ENCODE measurements at regions not wholly inside any gene's neighbourhood (a gene's known extent, or its start where the extent isn't known, plus 50 kb on each side); places are given as distances from the start of the nearest gene placed in this dataset.

- DNase-seq (ENCODE audit: low spot score) = no peak
These were observed 115.0 kb downstream of the BTG1 start for GRCh38 chr12:92030618-92031017.

DNA sequence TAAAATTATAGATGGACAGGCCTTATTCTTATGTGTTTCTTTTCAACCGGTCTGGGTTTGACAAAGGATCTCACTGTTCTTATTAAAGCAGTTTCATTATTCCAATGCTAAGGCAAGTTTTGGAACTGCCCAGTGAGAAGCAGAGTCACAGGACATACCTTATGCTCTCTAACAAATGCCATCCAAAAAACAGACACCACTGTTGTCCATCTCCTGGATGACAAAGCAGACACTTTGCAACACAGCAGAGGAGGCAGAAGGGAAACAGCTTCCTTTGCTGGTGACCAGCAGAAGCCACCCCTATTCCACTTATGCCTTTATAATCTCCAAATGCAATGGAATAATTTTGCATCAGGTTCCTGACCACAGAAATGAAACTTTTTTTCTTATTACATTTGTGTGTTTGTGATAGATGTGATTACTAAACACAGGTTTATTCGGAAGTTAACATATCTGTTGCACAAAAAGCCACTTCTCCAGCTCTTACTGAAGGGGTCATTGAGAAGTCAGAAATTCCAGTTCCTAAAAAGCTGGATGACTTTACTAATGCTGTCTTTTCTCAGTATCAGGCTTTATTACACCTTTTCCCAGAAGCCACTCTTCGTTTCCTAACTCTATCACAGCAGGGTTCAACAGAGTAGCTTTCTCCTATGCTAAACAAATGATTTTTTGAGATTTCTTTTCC lies 115.6 kb downstream of the BTG1 start:
- no peak for DNase-seq (ENCODE audit: low spot score)

DNA sequence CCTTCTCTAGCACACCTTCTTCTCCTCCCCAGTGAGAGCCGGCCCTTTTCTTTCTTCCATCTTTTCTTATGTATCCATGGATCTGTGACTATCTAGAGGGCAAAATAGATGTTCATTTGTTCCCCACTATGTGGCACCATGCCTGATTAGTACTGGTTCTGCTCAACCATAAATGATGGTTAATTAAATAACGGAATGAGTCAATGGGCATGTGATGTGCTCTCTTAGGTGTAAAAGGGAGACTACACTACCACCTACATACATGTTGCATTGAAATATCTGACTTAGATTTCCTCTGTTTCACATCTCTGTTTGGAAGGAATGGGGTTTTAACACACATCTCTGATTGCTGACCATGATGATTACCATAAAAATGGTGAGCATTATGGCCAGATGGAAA lies 116.5 kb downstream of the BTG1 start:
- DNase-seq (ENCODE audit: low spot score) = no peak

GRCh38 chr12:92028441-92028709 lies 117.3 kb downstream of the BTG1 start:
- DNase-seq (ENCODE audit: low spot score) = no peak

- no peak for DNase-seq (ENCODE audit: low spot score)
These were observed 117.8 kb downstream of the BTG1 start for GRCh38 chr12:92027701-92028440.

- DNase-seq (ENCODE audit: low spot score) = no peak
These were observed 118.4 kb downstream of the BTG1 start for GRCh38 chr12:92027243-92027642.

DNA sequence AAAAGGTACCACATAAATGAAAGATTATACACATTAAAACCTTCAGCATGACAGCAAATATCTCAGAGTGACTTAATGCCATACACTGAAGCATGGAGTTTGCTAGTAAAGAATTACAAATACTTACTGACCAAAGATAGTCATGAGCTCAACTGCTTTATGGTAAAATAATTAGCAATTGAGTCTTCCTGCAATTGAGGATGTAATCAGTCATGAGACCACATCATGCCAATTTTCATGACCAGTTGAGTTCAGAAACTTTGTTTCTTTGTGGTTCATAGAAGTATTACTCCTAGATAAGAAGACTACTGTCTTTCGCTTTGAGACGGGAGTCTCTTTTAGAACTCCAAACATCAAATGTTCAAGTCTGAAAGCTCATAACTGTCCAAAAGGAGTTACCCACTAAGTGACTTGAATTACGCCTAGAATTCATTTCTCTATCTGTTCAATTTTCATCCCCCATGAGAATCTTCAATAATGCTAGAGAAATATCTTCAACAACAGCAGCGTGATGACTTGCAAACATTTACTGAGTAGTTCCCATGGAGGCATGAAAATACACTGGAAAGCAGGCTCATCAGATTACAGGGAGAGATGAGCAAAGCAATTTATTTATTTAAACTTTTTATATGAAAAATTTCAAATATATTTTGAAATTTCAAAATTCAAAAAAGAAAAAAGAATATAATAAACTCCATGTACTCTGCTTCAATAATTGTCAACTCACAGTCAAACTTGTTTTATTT lies 120.0 kb downstream of the BTG1 start:
- no peak for DNase-seq (ENCODE audit: low spot score)

- DNase-seq (ENCODE audit: low spot score) = no peak
These were observed 123.6 kb downstream of the BTG1 start for GRCh38 chr12:92022093-92022492.

GRCh38 chr12:92021666-92022035 lies 124.0 kb downstream of the BTG1 start:
- DNase-seq (ENCODE audit: low spot score) = peak; percentile 53

DNA sequence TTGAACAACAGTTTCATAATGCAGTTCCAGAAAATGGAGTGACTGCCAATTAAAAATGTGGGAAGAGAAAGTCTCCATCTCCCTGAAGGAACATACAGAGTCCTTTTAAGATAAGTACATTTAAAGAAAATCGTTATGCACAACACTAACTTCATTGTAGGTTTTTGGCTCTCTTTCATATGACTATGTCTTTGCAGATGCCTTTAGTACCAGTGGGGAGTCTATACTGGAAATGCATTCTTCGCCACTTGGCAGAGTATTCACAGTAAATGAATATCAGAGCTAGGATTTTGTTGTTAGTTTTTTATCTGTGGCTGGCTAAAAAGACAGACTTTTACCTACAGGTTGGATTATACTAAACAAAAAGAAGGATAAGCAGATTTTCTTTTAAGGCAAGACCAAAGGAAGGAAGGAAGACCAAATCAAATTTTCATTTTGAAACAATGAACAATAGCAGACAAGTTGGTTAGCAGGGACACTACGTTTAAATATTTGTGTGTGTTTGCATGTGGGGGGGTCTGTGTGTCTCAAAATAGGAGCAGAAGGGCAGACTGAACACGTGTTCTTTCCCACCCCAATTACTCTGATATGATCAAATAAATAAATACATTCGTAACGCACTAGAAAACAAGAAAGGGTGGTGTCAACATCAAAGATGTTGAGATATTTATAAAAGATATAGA lies 124.5 kb downstream of the BTG1 start:
- DNase-seq (ENCODE audit: low spot score) = peak; percentile 70

DNA sequence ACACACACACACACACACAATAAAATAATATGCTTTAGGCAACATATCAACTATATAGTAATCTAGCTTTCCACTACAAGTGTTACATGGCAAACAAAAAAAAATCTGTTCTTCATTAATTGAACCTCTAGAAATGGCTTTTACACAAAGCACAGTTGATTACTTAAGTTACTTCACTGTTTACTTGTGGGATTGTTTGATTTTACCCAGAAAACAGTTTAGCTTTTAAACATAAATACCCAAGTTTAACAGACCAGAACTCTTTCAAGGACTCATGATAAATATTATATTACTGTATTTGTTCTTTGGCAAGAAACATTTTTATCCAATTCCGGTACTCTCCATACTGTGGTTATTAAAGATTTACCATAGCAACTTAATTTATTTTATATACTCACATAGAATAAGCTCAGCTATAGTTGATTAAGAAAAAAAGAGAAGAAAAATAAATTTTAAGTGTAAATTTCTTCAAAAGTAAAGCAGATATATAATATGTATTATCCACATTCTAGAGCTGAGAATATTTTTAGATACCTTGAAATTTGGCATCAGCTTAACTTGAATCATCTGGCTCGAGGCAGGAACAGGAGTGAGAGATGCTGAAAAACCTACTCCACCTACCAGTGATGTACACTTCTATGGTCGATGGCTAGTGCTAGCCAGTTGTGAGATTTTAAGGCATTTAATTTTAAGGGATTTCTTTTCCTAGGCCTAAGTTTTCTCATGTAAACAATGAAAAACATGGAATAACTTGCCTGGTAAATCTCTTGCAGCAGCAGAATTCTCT lies 126.0 kb downstream of the BTG1 start:
- DNase-seq (ENCODE audit: low spot score) = no peak

DNA sequence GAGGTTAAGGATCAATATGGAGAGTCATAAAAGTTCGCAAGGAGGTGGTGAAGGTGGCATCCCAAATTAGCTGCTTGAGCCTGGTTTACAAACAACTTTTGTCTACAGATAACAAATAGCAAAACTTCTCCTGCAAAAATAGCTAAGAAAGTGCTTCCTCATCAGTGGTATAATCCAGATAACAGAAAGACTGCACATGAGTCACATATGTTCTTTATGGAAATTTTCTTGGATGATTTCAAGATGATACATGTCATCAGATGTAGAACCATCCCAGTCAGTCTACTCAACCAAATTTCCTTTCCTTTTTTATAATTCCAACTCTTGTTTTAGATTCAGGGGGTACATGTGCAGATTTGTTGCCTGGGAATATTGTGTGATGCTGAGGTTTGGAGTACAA lies 133.0 kb downstream of the BTG1 start:
- DNase-seq (ENCODE audit: low spot score) = no peak

- no peak for DNase-seq (ENCODE audit: low spot score)
These were observed 134.6 kb downstream of the BTG1 start for GRCh38 chr12:92010853-92011701.

- DNase-seq (ENCODE audit: low spot score) = no peak
These were observed 135.3 kb downstream of the BTG1 start for GRCh38 chr12:92010368-92010767.

- no peak for DNase-seq (ENCODE audit: low spot score)
These were observed 137.3 kb downstream of the BTG1 start for GRCh38 chr12:92008345-92008744.

DNA sequence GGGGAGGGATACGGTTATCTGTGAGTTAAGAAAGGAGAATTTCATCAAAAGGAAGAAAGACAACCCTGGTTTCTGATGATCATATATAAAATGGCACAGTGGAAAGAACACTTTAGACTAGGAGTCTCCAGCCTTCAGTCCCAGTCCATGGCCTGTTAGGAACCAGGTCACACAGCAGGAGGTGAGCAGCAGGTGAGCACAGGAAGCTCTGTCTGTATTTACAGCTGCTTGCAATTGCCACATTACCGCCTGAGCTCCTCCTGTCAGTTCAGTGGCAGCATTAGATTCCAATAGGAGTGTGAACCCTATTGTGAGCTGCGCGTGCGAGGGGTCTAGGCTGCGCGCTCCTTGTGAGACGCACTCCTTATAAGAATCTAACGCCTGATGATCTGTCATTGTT lies 137.9 kb downstream of the BTG1 start:
- DNase-seq (ENCODE audit: low spot score) = no peak

- no peak for DNase-seq (ENCODE audit: low spot score)
These were observed 141.9 kb downstream of the BTG1 start for GRCh38 chr12:92003701-92004100.

GRCh38 chr12:92002673-92003382 lies 142.8 kb downstream of the BTG1 start:
- no peak for DNase-seq (ENCODE audit: low spot score)

DNA sequence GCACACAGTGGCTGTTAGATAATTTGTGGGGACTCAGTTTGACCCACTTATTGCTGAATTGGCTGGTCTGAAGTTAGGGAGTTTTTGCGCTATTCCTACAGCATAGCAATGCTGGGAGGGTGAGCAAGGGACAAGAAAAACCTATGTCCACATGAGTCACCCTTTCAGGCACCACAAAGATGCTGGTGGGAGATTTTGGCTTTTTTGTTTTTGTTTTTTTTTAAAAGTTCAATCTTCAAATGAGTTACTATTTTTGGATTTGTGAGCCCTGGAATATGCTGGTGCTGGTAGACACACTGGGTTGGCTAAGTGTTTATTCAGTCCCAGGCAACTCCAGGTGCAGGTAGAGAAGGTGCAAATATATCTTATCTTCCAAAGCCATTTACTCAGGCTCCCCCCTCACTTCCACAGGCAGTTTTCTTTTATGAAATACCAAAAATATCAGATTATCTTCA lies 143.4 kb downstream of the BTG1 start:
- DNase-seq (ENCODE audit: low spot score) = no peak

- DNase-seq (ENCODE audit: low spot score) = no peak
These were observed 145.0 kb downstream of the BTG1 start for GRCh38 chr12:92000597-92000996.

All from COLO829 (cell line).